CD4-positive, alpha-beta T cell (primary cell): ENCODE measurements at regions not wholly inside any gene's neighbourhood (a gene's known extent, or its start where the extent isn't known, plus 50 kb on each side); places are given as distances from the start of the nearest gene placed in this dataset.

Experiments
- ATAC-seq: fragments of 200-7000 bp; cut with Tn5 transposase; one replicate; pipeline ENCODE4 v1.10.0; 2022; ENCODE audit warnings: mild to moderate bottlenecking; ENCODE audit not compliant: poor library complexity
- CTCF ChIA-PET: fragments of 350-600 bp; sonication (Branson Sonifier 250); formaldehyde crosslinking; loops from one replicate; lab custom pipeline; 2021; ENCODE audit warnings: antibody characterized with exemption, inconsistent platforms; lab: Charles Lee
- POLR2A ChIA-PET: fragments of 350-600 bp; sonication (Branson Sonifier 250); formaldehyde crosslinking; loops from one replicate; lab custom pipeline; 2021; ENCODE audit warnings: antibody characterized with exemption, inconsistent platforms; lab: Charles Lee
- DNase-seq, 14 experiments: peaks; one replicate each; pipeline ENCODE4 v3.0.0-alpha.2; 2013 to 2020; ENCODE audit warnings: mixed read lengths in 2 of 14
- H3K27ac ChIP-seq, 2 donors: one replicate each; pipeline versions ENCODE4 v1.5.1 to v1.7.0; 2013; ENCODE audit warnings: low read length in 2 of 2, low read depth in 1 of 2, mild to moderate bottlenecking in 1 of 2
- H3K27me3 ChIP-seq, 2 experiments: 1 replicate in 1 of 2; 2 replicates in 1 of 2; pipeline versions ENCODE4 v1.6.1 to v1.7.0; 2013; ENCODE audit warnings: low read length in 2 of 2, control low read depth in 1 of 2, mild to moderate bottlenecking in 1 of 2, moderate library complexity in 1 of 2; ENCODE audit not compliant: insufficient read depth in 2 of 2, control insufficient read depth in 1 of 2
- H3K36me3 ChIP-seq: one replicate; pipeline ENCODE4 v1.6.1; 2013; ENCODE audit warnings: low read length, control low read depth; ENCODE audit not compliant: insufficient read depth
- H3K4me1 ChIP-seq: one replicate; pipeline ENCODE4 v1.6.1; 2013; ENCODE audit warnings: low read length, control low read depth; ENCODE audit not compliant: insufficient read depth
- H3K4me3 ChIP-seq: one replicate; pipeline ENCODE4 v1.5.1; 2013; ENCODE audit warnings: mild to moderate bottlenecking, low read length, moderate library complexity
- H3K9me3 ChIP-seq, 2 experiments: 1 replicate in 1 of 2; 2 replicates in 1 of 2; pipeline versions ENCODE4 v1.6.1 to v1.7.0; 2013; ENCODE audit warnings: low read length in 2 of 2, mild to moderate bottlenecking in 2 of 2, control low read depth in 1 of 2, moderate library complexity in 1 of 2; ENCODE audit not compliant: control insufficient read depth in 1 of 2, insufficient read depth in 1 of 2
- H3K27ac Mint-ChIP-seq: one replicate; pipeline ENCODE4 v1.8.0; 2020; ENCODE audit warnings: mixed read lengths
- H3K27me3 Mint-ChIP-seq: one replicate; pipeline ENCODE4 v1.8.0; 2021; ENCODE audit warnings: mixed read lengths
- H3K36me3 Mint-ChIP-seq: one replicate; pipeline ENCODE4 v1.8.0; 2021; ENCODE audit warnings: low read depth, mixed read lengths
- H3K4me1 Mint-ChIP-seq: one replicate; pipeline ENCODE4 v1.8.0; 2021; ENCODE audit warnings: low read depth, mixed read lengths
- H3K4me3 Mint-ChIP-seq: one replicate; pipeline ENCODE4 v1.8.0; 2020; ENCODE audit warnings: mild to moderate bottlenecking, mixed read lengths
- H3K9me3 Mint-ChIP-seq: one replicate; pipeline ENCODE4 v1.8.0; 2020; ENCODE audit warnings: mixed read lengths
- CTCF ChIP-seq: fragments of 200-600 bp; IDR thresholded peaks from one replicate; pipeline ENCODE4 v1.8.0; 2022; ENCODE audit warnings: antibody characterized with exemption, mild to moderate bottlenecking
- intact Hi-C, 2 experiments: fragments of 100-400 bp; cut with DNase I in 1 of 2; cut with micrococcal nuclease in 1 of 2; formaldehyde crosslinking; loops; one replicate each; pipeline versions ENCODE4 v1.15.1 to v1.9.0; 2023 to 2025; cut with DNase I, micrococcal nuclease

GRCh38 chr3:4222574-4223175 lies 80.5 kb upstream of the SETMAR start:
- no peaks in the 10 kb centered on the region for H3K4me1 Mint-ChIP-seq
- no peak for DNase-seq
- Histone ChIP-seq H3K9me3 (no peaks in the 10 kb centered on the region), H3K4me3 (no peak overlapping the region), H3K4me1 (no peaks in the 10 kb centered on the region), H3K36me3 (no peaks in the 10 kb centered on the region), H3K27ac (no peak overlapping the region), H3K27me3 (no peaks in the 10 kb centered on the region)
- no peak overlapping the region for H3K27ac Mint-ChIP-seq
- intact Hi-C loops, result no loop called here
- ChIA-PET POLR2A (interaction anchor here (0.6 kb wide), 1 partner anchor 719 kb away, joined by 3 read pairs; no protein-coding TSS in a partner anchor), CTCF (no interaction called here)
- ATAC-seq, result no peak
- no peaks in the 10 kb centered on the region for H3K36me3 Mint-ChIP-seq
- H3K27me3 Mint-ChIP-seq, result no peaks in the 10 kb centered on the region
- no peak for TF ChIP-seq CTCF
- no peak overlapping the region for H3K4me3 Mint-ChIP-seq
- H3K9me3 Mint-ChIP-seq, result no peaks in the 10 kb centered on the region

GRCh38 chr3:4223777-4224176 lies 79.4 kb upstream of the SETMAR start:
- Histone ChIP-seq H3K4me1 (no peaks in the 10 kb centered on the region), H3K27me3 (no peaks in the 10 kb centered on the region), H3K4me3 (no peak overlapping the region), H3K9me3 (no peaks in the 10 kb centered on the region), H3K27ac (no peak overlapping the region), H3K36me3 (no peaks in the 10 kb centered on the region)
- no peaks in the 10 kb centered on the region for H3K4me1 Mint-ChIP-seq
- intact Hi-C loops, result no loop called here
- no peaks in the 10 kb centered on the region for H3K36me3 Mint-ChIP-seq
- H3K9me3 Mint-ChIP-seq, result no peaks in the 10 kb centered on the region
- no peak for TF ChIP-seq CTCF
- POLR2A ChIA-PET, result no interaction called here
- no peak for DNase-seq
- no peaks in the 10 kb centered on the region for H3K27me3 Mint-ChIP-seq
- no peak overlapping the region for H3K4me3 Mint-ChIP-seq
- H3K27ac Mint-ChIP-seq, result no peak overlapping the region
- CTCF ChIA-PET, result no interaction called here
- no peak for ATAC-seq

- H3K4me3 Mint-ChIP-seq, result no peak overlapping the region
- no peak for TF ChIP-seq CTCF
Measured at GRCh38 chr3:4224331-4224730, 78.8 kb upstream of the SETMAR start.

More at GRCh38 chr3:4224331-4224730, 78.8 kb upstream of the SETMAR start:
- no peaks in the 10 kb centered on the region for H3K27me3 ChIP-seq
- no peak overlapping the region for H3K4me3 ChIP-seq
- ATAC-seq (no peak), DNase-seq (no peak)
- no peak overlapping the region for H3K27ac Mint-ChIP-seq
- no peaks in the 10 kb centered on the region for H3K9me3 ChIP-seq
- ChIA-PET CTCF (no interaction called here), POLR2A (no interaction called here)
- H3K9me3 Mint-ChIP-seq, result no peaks in the 10 kb centered on the region
- H3K27me3 Mint-ChIP-seq, result no peaks in the 10 kb centered on the region
- H3K27ac ChIP-seq, result no peak overlapping the region
- H3K36me3 ChIP-seq, result no peaks in the 10 kb centered on the region
- no peaks in the 10 kb centered on the region for H3K36me3 Mint-ChIP-seq
- H3K4me1 Mint-ChIP-seq, result no peaks in the 10 kb centered on the region
- no peaks in the 10 kb centered on the region for H3K4me1 ChIP-seq
- intact Hi-C loops, result no loop called here
